ENCODE measurements at regions not wholly inside any gene's neighbourhood (a gene's known extent, or its start where the extent isn't known, plus 50 kb on each side); places are given as distances from the start of the nearest gene placed in this dataset.

- Mint-ChIP-seq H3K27ac (ENCODE audit: unreplicated experiment) (no peak overlapping the region), H3K36me3 (ENCODE audit: insufficient read depth, unreplicated experiment) (peaks cover 4% of the 10 kb centered on the region), H3K27me3 (ENCODE audit: unreplicated experiment) (no peaks in the 10 kb centered on the region), H3K4me1 (ENCODE audit: low read depth, unreplicated experiment) (no peaks in the 10 kb centered on the region), H3K9me3 (ENCODE audit: low read depth, unreplicated experiment) (no peaks in the 10 kb centered on the region), H3K4me3 (ENCODE audit: low read depth, unreplicated experiment) (no peak overlapping the region)
- no TSS peak for BruUV-seq (replicated peaks)
- CTCF ChIA-PET, result no interaction called here
- no peak for TF ChIP-seq CTCF (IDR thresholded peaks at IDR 0.05; ENCODE audit: unreplicated experiment)
- DNase-seq, result no peak
- intact Hi-C loops (cut with micrococcal nuclease; ENCODE audit: unreplicated experiment), result no loop called here
These were observed 160.6 kb upstream of the IRS2 start for GRCh38 chr13:109947006-109947405.

- BruUV-seq (replicated peaks), result no TSS peak
- intact Hi-C loops (cut with micrococcal nuclease; ENCODE audit: unreplicated experiment), result no loop called here
- no peak for DNase-seq
- Mint-ChIP-seq H3K9me3 (ENCODE audit: low read depth, unreplicated experiment) (no peaks in the 10 kb centered on the region), H3K36me3 (ENCODE audit: insufficient read depth, unreplicated experiment) (peaks cover 4% of the 10 kb centered on the region), H3K4me3 (ENCODE audit: low read depth, unreplicated experiment) (no peak overlapping the region), H3K27ac (ENCODE audit: unreplicated experiment) (no peak overlapping the region), H3K27me3 (ENCODE audit: unreplicated experiment) (no peaks in the 10 kb centered on the region), H3K4me1 (ENCODE audit: low read depth, unreplicated experiment) (no peaks in the 10 kb centered on the region)
- TF ChIP-seq CTCF (IDR thresholded peaks at IDR 0.05; ENCODE audit: unreplicated experiment), result no peak
- CTCF ChIA-PET, result no interaction called here
These were observed 159.0 kb upstream of the IRS2 start for GRCh38 chr13:109945206-109945960.

- H3K36me3 Mint-ChIP-seq (ENCODE audit: insufficient read depth, unreplicated experiment), result peaks cover 4% of the 10 kb centered on the region
- no peak for TF ChIP-seq CTCF (IDR thresholded peaks at IDR 0.05; ENCODE audit: unreplicated experiment)
- intact Hi-C loops (cut with micrococcal nuclease; ENCODE audit: unreplicated experiment), result no loop called here
- H3K9me3 Mint-ChIP-seq (ENCODE audit: low read depth, unreplicated experiment), result no peaks in the 10 kb centered on the region
- DNase-seq, result no peak
- BruUV-seq (replicated peaks), result no TSS peak
- no peak overlapping the region for H3K4me3 Mint-ChIP-seq (ENCODE audit: low read depth, unreplicated experiment)
- CTCF ChIA-PET, result no interaction called here
- H3K4me1 Mint-ChIP-seq (ENCODE audit: low read depth, unreplicated experiment), result no peaks in the 10 kb centered on the region
- H3K27ac Mint-ChIP-seq (ENCODE audit: unreplicated experiment), result no peak overlapping the region
- H3K27me3 Mint-ChIP-seq (ENCODE audit: unreplicated experiment), result no peaks in the 10 kb centered on the region
These were observed 155.6 kb upstream of the IRS2 start for GRCh38 chr13:109941951-109942350.

GRCh38 chr13:109941221-109941620 is 154.8 kb upstream of the IRS2 start:
- no peaks in the 10 kb centered on the region for H3K9me3 Mint-ChIP-seq (ENCODE audit: low read depth, unreplicated experiment)
- TF ChIP-seq CTCF (IDR thresholded peaks at IDR 0.05; ENCODE audit: unreplicated experiment), result no peak
- intact Hi-C loops (cut with micrococcal nuclease; ENCODE audit: unreplicated experiment), result no loop called here
- H3K27ac Mint-ChIP-seq (ENCODE audit: unreplicated experiment), result no peak overlapping the region
- no peak for DNase-seq
- H3K4me1 Mint-ChIP-seq (ENCODE audit: low read depth, unreplicated experiment), result no peaks in the 10 kb centered on the region
- no peak overlapping the region for H3K4me3 Mint-ChIP-seq (ENCODE audit: low read depth, unreplicated experiment)
- no TSS peak for BruUV-seq (replicated peaks)
- no peaks in the 10 kb centered on the region for H3K27me3 Mint-ChIP-seq (ENCODE audit: unreplicated experiment)
- H3K36me3 Mint-ChIP-seq (ENCODE audit: insufficient read depth, unreplicated experiment), result peaks cover 4% of the 10 kb centered on the region
- CTCF ChIA-PET, result no interaction called here

All from Calu3 (cell line).